ACC112 (cell line): ENCODE measurements at regions not wholly inside any gene's neighbourhood (a gene's known extent, or its start where the extent isn't known, plus 50 kb on each side); places are given as distances from the start of the nearest gene placed in this dataset.

ENCODE experiments used
- H2AFZ ChIP-seq: fragments of 200-600 bp; sonication (generic); one replicate; pipeline ENCODE4 v1.6.0; 2017; ENCODE audit warnings: antibody characterized with exemption, low read length; ENCODE audit not compliant: unreplicated experiment
- H3K27ac ChIP-seq: fragments of 200-600 bp; sonication (generic); 2 replicates; pipeline ENCODE4 v1.5.1; 2014; ENCODE audit warnings: low read depth, mild to moderate bottlenecking, antibody characterized with exemption, low read length, moderate library complexity
- H3K27me3 ChIP-seq: fragments of 200-600 bp; sonication (generic); 2 replicates; pipeline ENCODE4 v1.6.1; 2014; ENCODE audit warnings: mild to moderate bottlenecking, antibody characterized with exemption, low read length, moderate library complexity, mixed read lengths; ENCODE audit not compliant: insufficient read depth
- H3K36me3 ChIP-seq: fragments of 200-600 bp; sonication (generic); 2 replicates; pipeline ENCODE4 v1.6.1; 2016; ENCODE audit warnings: mild to moderate bottlenecking, antibody characterized with exemption, low read length, moderate library complexity, mixed read lengths; ENCODE audit not compliant: insufficient read depth
- H3K4me1 ChIP-seq: fragments of 200-600 bp; sonication (generic); one replicate; pipeline ENCODE4 v1.6.1; 2016; ENCODE audit warnings: low read length, mixed read lengths; ENCODE audit not compliant: insufficient read depth, unreplicated experiment, control insufficient read depth
- H3K4me3 ChIP-seq: fragments of 200-600 bp; sonication (generic); 2 replicates; pipeline ENCODE4 v1.5.1; 2014; ENCODE audit warnings: mild to moderate bottlenecking, low read depth, low read length
- H3K79me2 ChIP-seq: fragments of 200-600 bp; sonication (generic); one replicate; pipeline ENCODE4 v1.6.0; 2016; ENCODE audit warnings: low read length; ENCODE audit not compliant: control insufficient read depth, unreplicated experiment, insufficient read depth

DNA sequence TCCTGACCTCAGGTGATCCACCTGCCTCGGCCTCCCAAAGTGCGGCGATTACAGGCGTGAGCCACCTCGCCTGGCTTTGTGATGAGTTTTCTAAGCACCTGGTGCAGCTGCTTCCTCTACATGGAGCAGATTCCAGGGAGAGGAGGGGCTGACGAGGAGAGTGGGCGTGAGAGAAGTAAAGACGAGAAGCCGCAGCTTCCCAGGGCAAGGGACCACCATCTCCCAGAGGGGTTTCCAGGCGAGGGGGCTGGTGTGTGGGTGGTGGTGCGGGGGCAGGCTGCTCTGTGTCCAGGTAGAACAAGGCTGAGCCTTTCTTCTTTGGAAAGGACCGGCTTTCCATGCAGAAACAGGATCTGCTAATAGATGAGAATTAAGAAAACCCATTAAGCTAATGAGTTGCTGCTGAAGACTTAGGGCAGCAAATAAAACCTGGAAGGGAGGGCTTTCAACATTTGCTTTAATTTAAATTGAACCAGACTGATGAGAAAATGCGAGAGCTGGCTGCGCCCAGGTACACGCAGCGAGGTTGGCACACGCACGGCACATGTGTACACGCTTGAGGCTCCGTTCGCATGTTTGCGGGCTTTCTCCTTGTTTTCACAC is 236.7 kb downstream of the RBFOX3 start:
- no peaks in the 10 kb centered on the region for H3K36me3 ChIP-seq
- no peak overlapping the region for H3K27ac ChIP-seq
- H2AFZ ChIP-seq = no peak overlapping the region
- H3K4me1 ChIP-seq = no peaks in the 10 kb centered on the region
- no peaks in the 10 kb centered on the region for H3K79me2 ChIP-seq
- peaks cover 74% of the 10 kb centered on the region for H3K27me3 ChIP-seq
- no peak overlapping the region for H3K4me3 ChIP-seq

GRCh38 chr17:79372470-79373238 is 238.2 kb downstream of the RBFOX3 start:
- Histone ChIP-seq H2AFZ (no peak overlapping the region), H3K27ac (no peak overlapping the region), H3K4me1 (no peaks in the 10 kb centered on the region), H3K27me3 (peaks cover 65% of the 10 kb centered on the region), H3K4me3 (no peak overlapping the region), H3K36me3 (no peaks in the 10 kb centered on the region), H3K79me2 (no peaks in the 10 kb centered on the region)

GRCh38 chr17:79371984-79372383 is 238.9 kb downstream of the RBFOX3 start:
- H3K4me3 ChIP-seq = no peak overlapping the region
- no peaks in the 10 kb centered on the region for H3K4me1 ChIP-seq
- no peaks in the 10 kb centered on the region for H3K79me2 ChIP-seq
- H3K36me3 ChIP-seq = no peaks in the 10 kb centered on the region
- H2AFZ ChIP-seq = no peak overlapping the region
- peaks cover 64% of the 10 kb centered on the region for H3K27me3 ChIP-seq
- H3K27ac ChIP-seq = no peak overlapping the region

GRCh38 chr17:79370594-79370993 is 240.3 kb downstream of the RBFOX3 start:
- Histone ChIP-seq H3K79me2 (no peaks in the 10 kb centered on the region), H3K27ac (no peak overlapping the region), H3K4me3 (no peak overlapping the region), H3K27me3 (peaks cover 63% of the 10 kb centered on the region), H3K4me1 (no peaks in the 10 kb centered on the region), H3K36me3 (no peaks in the 10 kb centered on the region), H2AFZ (no peak overlapping the region)

DNA sequence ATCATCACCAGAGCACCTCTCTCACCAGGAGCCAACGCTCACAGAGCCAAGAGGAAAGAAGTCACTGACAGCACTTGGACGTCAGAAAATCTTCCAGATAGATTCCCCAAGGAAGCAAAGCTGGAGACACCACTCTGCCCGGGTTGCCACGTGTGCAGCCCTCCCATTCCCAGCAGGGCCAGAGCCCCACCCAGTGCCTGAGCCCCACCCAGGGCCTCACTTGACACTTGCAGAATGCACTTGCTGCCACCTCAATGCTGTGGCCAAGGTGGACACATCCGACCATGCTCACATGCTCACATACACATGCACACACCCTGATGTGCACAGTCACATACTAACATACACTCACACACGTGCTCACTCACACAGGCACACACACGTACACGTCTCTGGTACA is 240.7 kb downstream of the RBFOX3 start:
- Histone ChIP-seq H3K27ac (no peak overlapping the region), H3K27me3 (peaks cover 63% of the 10 kb centered on the region), H3K4me3 (no peak overlapping the region), H3K4me1 (no peaks in the 10 kb centered on the region), H3K79me2 (no peaks in the 10 kb centered on the region), H2AFZ (no peak overlapping the region), H3K36me3 (no peaks in the 10 kb centered on the region)

- H3K36me3 ChIP-seq = no peaks in the 10 kb centered on the region
- H3K79me2 ChIP-seq = no peaks in the 10 kb centered on the region
- H3K4me1 ChIP-seq = no peaks in the 10 kb centered on the region
- no peak overlapping the region for H3K4me3 ChIP-seq
- H3K27me3 ChIP-seq = peaks cover 63% of the 10 kb centered on the region
- H2AFZ ChIP-seq = no peak overlapping the region
- no peak overlapping the region for H3K27ac ChIP-seq
These were observed 241.3 kb downstream of the RBFOX3 start for GRCh38 chr17:79369532-79369931.

DNA sequence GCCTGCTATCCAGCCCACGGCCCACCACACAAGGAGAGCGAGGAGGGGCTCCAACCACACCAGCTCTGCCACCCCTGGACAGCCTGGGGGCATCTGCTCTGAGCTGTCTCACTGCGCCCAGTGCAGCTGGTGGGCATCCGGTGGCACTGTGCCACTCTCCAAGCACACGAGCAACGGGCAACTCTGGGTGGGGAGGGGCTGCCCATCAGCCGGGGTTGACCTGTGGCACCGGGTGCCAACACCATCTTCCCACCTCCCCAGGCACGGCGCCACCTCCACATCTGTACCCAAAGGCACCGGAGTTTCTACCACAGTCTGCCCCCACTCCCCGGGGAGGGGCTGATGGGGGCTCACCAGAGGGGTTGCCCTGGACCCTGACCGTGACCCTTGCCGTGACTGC is 241.8 kb downstream of the RBFOX3 start:
- no peak overlapping the region for H3K27ac ChIP-seq
- H3K79me2 ChIP-seq = no peaks in the 10 kb centered on the region
- H3K27me3 ChIP-seq = peaks cover 63% of the 10 kb centered on the region
- no peak overlapping the region for H2AFZ ChIP-seq
- H3K4me3 ChIP-seq = no peak overlapping the region
- H3K4me1 ChIP-seq = no peaks in the 10 kb centered on the region
- H3K36me3 ChIP-seq = no peaks in the 10 kb centered on the region

- no peaks in the 10 kb centered on the region for H3K36me3 ChIP-seq
These were observed 242.3 kb downstream of the RBFOX3 start for GRCh38 chr17:79368521-79368920.

DNA sequence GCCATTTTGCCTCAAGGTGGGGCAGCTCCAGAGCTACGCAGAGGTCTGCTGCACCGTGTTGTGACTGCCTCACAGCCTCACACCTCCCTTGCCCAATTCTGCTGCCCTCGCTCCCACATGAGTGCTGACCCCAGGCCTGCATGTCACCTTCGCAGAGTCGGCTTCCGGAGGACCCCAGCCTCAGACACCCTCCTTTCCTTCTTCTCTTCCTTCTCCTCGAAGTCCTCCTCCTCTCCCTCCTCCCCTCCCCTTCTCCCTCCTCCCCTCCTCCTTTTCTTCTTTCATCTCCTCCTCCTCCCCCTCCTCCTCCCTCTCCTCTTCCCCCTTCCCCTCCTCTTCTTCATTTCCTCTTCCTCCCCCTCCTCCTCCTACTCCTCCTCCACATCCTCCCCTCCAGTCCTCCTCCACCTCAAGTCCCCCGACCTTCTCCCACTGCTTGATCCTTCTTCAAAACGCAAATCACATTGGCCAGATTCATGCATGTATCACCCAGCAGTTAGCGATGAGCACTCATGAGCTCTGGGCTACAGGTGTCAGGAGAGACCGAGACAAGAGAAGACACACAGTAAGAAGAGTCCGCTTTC is 243.8 kb downstream of the RBFOX3 start:
- Histone ChIP-seq H3K4me3 (no peak overlapping the region), H2AFZ (no peak overlapping the region), H3K4me1 (no peaks in the 10 kb centered on the region), H3K36me3 (no peaks in the 10 kb centered on the region), H3K79me2 (no peaks in the 10 kb centered on the region), H3K27ac (no peak overlapping the region), H3K27me3 (peaks cover 64% of the 10 kb centered on the region)

More at GRCh38 chr17:79368521-79368920, 242.3 kb downstream of the RBFOX3 start:
- Histone ChIP-seq H3K27ac (no peak overlapping the region), H2AFZ (no peak overlapping the region), H3K4me1 (no peaks in the 10 kb centered on the region), H3K79me2 (no peaks in the 10 kb centered on the region), H3K27me3 (peaks cover 65% of the 10 kb centered on the region), H3K4me3 (no peak overlapping the region)

GRCh38 chr17:79365836-79366770 is 244.7 kb downstream of the RBFOX3 start:
- no peak overlapping the region for H2AFZ ChIP-seq
- H3K79me2 ChIP-seq = no peaks in the 10 kb centered on the region
- no peak overlapping the region for H3K4me3 ChIP-seq
- no peaks in the 10 kb centered on the region for H3K4me1 ChIP-seq
- no peaks in the 10 kb centered on the region for H3K36me3 ChIP-seq
- H3K27me3 ChIP-seq = peaks cover 68% of the 10 kb centered on the region
- no peak overlapping the region for H3K27ac ChIP-seq
